ENCODE measurements at regions not wholly inside any gene's neighbourhood (a gene's known extent, or its start where the extent isn't known, plus 50 kb on each side); places are given as distances from the start of the nearest gene placed in this dataset.

GRCh38 chr16:80418517-80419355 is 122.1 kb upstream of the DYNLRB2 start:
- no peak for DNase-seq (ENCODE audit: low read depth)

GRCh38 chr16:80417706-80418271 is 123.0 kb upstream of the DYNLRB2 start:
- no peak for DNase-seq (ENCODE audit: low read depth)

GRCh38 chr16:80408014-80408413 is 132.8 kb upstream of the DYNLRB2 start:
- DNase-seq (ENCODE audit: low read depth), result no peak

GRCh38 chr16:80407265-80407987 is 133.4 kb upstream of the DYNLRB2 start:
- no peak for DNase-seq (ENCODE audit: low read depth)

- DNase-seq (ENCODE audit: low read depth), result no peak
Observed at GRCh38 chr16:80404847-80405246, 135.9 kb upstream of the DYNLRB2 start.

- no peak for DNase-seq (ENCODE audit: low read depth)
Observed at GRCh38 chr16:80403894-80404293, 136.9 kb upstream of the DYNLRB2 start.

GRCh38 chr16:80390871-80391489 is 149.8 kb upstream of the DYNLRB2 start:
- no peak for DNase-seq (ENCODE audit: low read depth)

GRCh38 chr16:80390046-80390445 is 150.7 kb upstream of the DYNLRB2 start:
- DNase-seq (ENCODE audit: low read depth), result no peak

GRCh38 chr16:80389338-80389737 is 151.5 kb upstream of the DYNLRB2 start:
- no peak for DNase-seq (ENCODE audit: low read depth)

GRCh38 chr16:80387318-80387921 is 153.4 kb upstream of the DYNLRB2 start:
- DNase-seq (ENCODE audit: low read depth), result no peak

GRCh38 chr16:80384862-80385261 is 155.9 kb upstream of the DYNLRB2 start:
- DNase-seq (ENCODE audit: low read depth), result no peak

- no peak for DNase-seq (ENCODE audit: low read depth)
Observed at GRCh38 chr16:80380514-80380913, 160.3 kb upstream of the DYNLRB2 start.

GRCh38 chr16:80377096-80377956 is 163.5 kb upstream of the DYNLRB2 start:
- DNase-seq (ENCODE audit: low read depth), result no peak

GRCh38 chr16:80375973-80376372 is 164.8 kb upstream of the DYNLRB2 start:
- DNase-seq (ENCODE audit: low read depth), result peak; percentile 71

- no peak for DNase-seq (ENCODE audit: low read depth)
Observed at GRCh38 chr16:80375513-80375912, 165.3 kb upstream of the DYNLRB2 start.

GRCh38 chr16:80372341-80372740 is 168.5 kb upstream of the DYNLRB2 start:
- DNase-seq (ENCODE audit: low read depth), result no peak

GRCh38 chr16:80369138-80369958 is 171.4 kb upstream of the DYNLRB2 start:
- peak; percentile 53 for DNase-seq (ENCODE audit: low read depth)

GRCh38 chr16:80367037-80367658 is 173.6 kb upstream of the DYNLRB2 start:
- DNase-seq (ENCODE audit: low read depth), result no peak

GRCh38 chr16:80366023-80366422 is 174.8 kb upstream of the DYNLRB2 start:
- DNase-seq (ENCODE audit: low read depth), result no peak

GRCh38 chr16:80362816-80363215 is 178.0 kb upstream of the DYNLRB2 start:
- DNase-seq (ENCODE audit: low read depth), result no peak

Measured in fibroblast of gingiva (primary cell).